Hepatocyte (in vitro differentiated cells): ENCODE measurements at regions not wholly inside any gene's neighbourhood (a gene's known extent, or its start where the extent isn't known, plus 50 kb on each side); places are given as distances from the start of the nearest gene placed in this dataset.

Experiments used
- DNase-seq: peaks from one replicate; pipeline ENCODE4 v3.0.0-alpha.2; 2016; ENCODE audit warnings: low spot score
- H2AFZ ChIP-seq: fragments of 200-600 bp; sonication (generic); 2 replicates; pipeline ENCODE4 v1.6.0; 2016; ENCODE audit warnings: antibody characterized with exemption, mild to moderate bottlenecking
- H3K27ac ChIP-seq: fragments of 200-600 bp; sonication (generic); 2 replicates; pipeline ENCODE4 v1.5.1; 2016; ENCODE audit warnings: mild to moderate bottlenecking
- H3K27me3 ChIP-seq: fragments of 200-600 bp; sonication (generic); 2 replicates; pipeline ENCODE4 v1.6.1; 2016
- H3K36me3 ChIP-seq: fragments of 200-600 bp; sonication (generic); replicated peaks from 2 replicates; pipeline ENCODE4 v1.5.1; 2016; ENCODE audit warnings: low read depth; ENCODE audit not compliant: insufficient read depth
- H3K4me1 ChIP-seq: fragments of 200-600 bp; sonication (generic); 2 replicates; pipeline ENCODE4 v1.5.1; 2016; ENCODE audit warnings: mild to moderate bottlenecking, moderate library complexity; ENCODE audit not compliant: insufficient read depth
- H3K4me2 ChIP-seq: fragments of 200-600 bp; sonication (generic); 2 replicates; pipeline ENCODE4 v1.6.0; 2016
- H3K4me3 ChIP-seq: fragments of 200-600 bp; sonication (generic); 2 replicates; pipeline ENCODE4 v1.5.1; 2016; ENCODE audit warnings: mild to moderate bottlenecking
- H3K79me2 ChIP-seq: fragments of 200-600 bp; sonication (generic); 2 replicates; pipeline ENCODE4 v1.6.0; 2017; ENCODE audit warnings: mild to moderate bottlenecking
- H3K9me2 ChIP-seq: fragments of 200-600 bp; sonication (generic); replicated peaks from 2 replicates; pipeline ENCODE4 v1.6.0; 2017; ENCODE audit warnings: mild to moderate bottlenecking; ENCODE audit not compliant: insufficient read depth
- H3K9me3 ChIP-seq: fragments of 200-600 bp; sonication (generic); 2 replicates; pipeline ENCODE4 v1.5.1; 2016; ENCODE audit warnings: low read depth, mild to moderate bottlenecking
- H4K20me1 ChIP-seq: fragments of 200-600 bp; sonication (generic); 2 replicates; pipeline ENCODE4 v1.6.0; 2016; ENCODE audit warnings: mild to moderate bottlenecking; ENCODE audit not compliant: insufficient read depth, poor library complexity, severe bottlenecking
- EZH2 ChIP-seq: fragments of 200-600 bp; sonication (generic); IDR thresholded peaks from 2 replicates; pipeline ENCODE4 v1.6.1; 2016; ENCODE audit warnings: antibody characterized with exemption, mild to moderate bottlenecking, borderline replicate concordance
- EZH2phosphoT487 ChIP-seq: fragments of 200-600 bp; sonication (generic); IDR thresholded peaks from one replicate; pipeline ENCODE4 v1.6.1; 2018; ENCODE audit warnings: antibody characterized with exemption, mild to moderate bottlenecking, low read depth, moderate library complexity; ENCODE audit not compliant: unreplicated experiment, severe bottlenecking
- WGBS: methylation state at CpG from one replicate; pipeline ENCODE4 v1.1.6; 2016; ENCODE audit warnings: low lambda C conversion rate; ENCODE audit errors: missing lambda C conversion rate; 5-methylcytosine and 5-hydroxymethylcytosine counted together
- TF ChIP-seq, protein P1 (sequence below): fragments of 200-600 bp; sonication (generic); IDR thresholded peaks from 2 replicates; pipeline ENCODE4 v1.5.1; 2016; ENCODE audit warnings: antibody characterized with exemption, mild to moderate bottlenecking; ENCODE audit not compliant: poor library complexity

GRCh38 chr14:39681782-39682399 lies 249.7 kb upstream of the FBXO33 start:
- TF ChIP-seq EZH2phosphoT487 (no peak), EZH2 (no peak)
- TF ChIP-seq, protein P1, sequence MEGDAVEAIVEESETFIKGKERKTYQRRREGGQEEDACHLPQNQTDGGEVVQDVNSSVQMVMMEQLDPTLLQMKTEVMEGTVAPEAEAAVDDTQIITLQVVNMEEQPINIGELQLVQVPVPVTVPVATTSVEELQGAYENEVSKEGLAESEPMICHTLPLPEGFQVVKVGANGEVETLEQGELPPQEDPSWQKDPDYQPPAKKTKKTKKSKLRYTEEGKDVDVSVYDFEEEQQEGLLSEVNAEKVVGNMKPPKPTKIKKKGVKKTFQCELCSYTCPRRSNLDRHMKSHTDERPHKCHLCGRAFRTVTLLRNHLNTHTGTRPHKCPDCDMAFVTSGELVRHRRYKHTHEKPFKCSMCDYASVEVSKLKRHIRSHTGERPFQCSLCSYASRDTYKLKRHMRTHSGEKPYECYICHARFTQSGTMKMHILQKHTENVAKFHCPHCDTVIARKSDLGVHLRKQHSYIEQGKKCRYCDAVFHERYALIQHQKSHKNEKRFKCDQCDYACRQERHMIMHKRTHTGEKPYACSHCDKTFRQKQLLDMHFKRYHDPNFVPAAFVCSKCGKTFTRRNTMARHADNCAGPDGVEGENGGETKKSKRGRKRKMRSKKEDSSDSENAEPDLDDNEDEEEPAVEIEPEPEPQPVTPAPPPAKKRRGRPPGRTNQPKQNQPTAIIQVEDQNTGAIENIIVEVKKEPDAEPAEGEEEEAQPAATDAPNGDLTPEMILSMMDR = no peak
- no peaks in the 10 kb centered on the region for H3K27me3 ChIP-seq
- no peak overlapping the region for H3K4me2 ChIP-seq
- H3K36me3 ChIP-seq = no peaks in the 10 kb centered on the region
- no peaks in the 10 kb centered on the region for H3K4me1 ChIP-seq
- H4K20me1 ChIP-seq = no peaks in the 10 kb centered on the region
- no peak for DNase-seq
- H3K9me3 ChIP-seq = no peaks in the 10 kb centered on the region
- no peak overlapping the region for H2AFZ ChIP-seq
- 63% methylated on average over 4 of the region's 4 CpGs for WGBS
- H3K9me2 ChIP-seq = no peaks in the 10 kb centered on the region
- H3K4me3 ChIP-seq = no peak overlapping the region
- H3K27ac ChIP-seq = no peak overlapping the region
- H3K79me2 ChIP-seq = no peaks in the 10 kb centered on the region

DNA sequence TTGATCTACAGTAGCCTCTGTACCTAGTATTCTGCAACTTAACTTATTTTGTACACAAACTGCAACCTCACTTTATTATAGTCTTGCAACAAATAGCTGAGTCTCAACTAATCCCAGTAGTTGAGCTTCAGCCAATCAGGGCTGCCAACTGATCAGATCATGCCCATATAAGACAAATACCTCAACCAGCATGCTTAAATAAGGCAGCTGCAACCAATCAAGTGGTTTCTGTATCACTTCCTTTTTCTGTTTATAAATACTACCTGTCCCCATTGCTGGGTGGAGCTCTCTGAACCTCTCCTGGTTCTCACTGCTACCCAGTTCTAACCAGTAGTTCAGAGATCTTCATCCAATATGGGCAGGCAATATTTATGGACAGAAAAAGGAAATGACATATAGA lies 248.5 kb upstream of the FBXO33 start:
- H3K27me3 ChIP-seq = no peaks in the 10 kb centered on the region
- H4K20me1 ChIP-seq = no peaks in the 10 kb centered on the region
- H3K4me2 ChIP-seq = no peak overlapping the region
- no peak for DNase-seq
- H3K79me2 ChIP-seq = no peaks in the 10 kb centered on the region
- no peak overlapping the region for H3K27ac ChIP-seq
- no peaks in the 10 kb centered on the region for H3K9me2 ChIP-seq
- H3K4me1 ChIP-seq = no peaks in the 10 kb centered on the region
- TF ChIP-seq EZH2phosphoT487 (no peak), EZH2 (no peak)
- TF ChIP-seq, protein P1 = no peak
- no peak overlapping the region for H2AFZ ChIP-seq
- no peak overlapping the region for H3K4me3 ChIP-seq
- H3K9me3 ChIP-seq = no peaks in the 10 kb centered on the region
- H3K36me3 ChIP-seq = no peaks in the 10 kb centered on the region

DNA sequence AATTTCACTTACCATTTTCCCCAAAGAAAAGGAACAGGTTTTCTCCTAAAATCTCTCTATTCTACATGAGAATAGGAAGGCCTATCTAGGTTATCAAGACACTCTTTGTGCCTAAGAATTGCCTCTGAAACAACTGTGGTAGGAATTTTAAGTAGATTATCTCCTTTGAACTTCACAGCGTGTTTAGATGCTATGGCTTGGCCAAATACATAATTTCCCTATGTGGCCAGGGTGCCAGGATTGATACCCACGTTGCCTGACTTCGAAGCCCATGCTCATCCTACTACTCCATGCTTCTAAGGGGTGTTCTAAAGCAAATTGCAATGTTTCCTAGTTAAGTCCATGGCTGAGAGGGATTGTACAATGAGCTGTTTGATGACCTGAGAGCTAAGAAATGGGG lies 241.5 kb upstream of the FBXO33 start:
- no peak for DNase-seq
- TF ChIP-seq, protein P1 = no peak
- no peak for TF ChIP-seq EZH2phosphoT487
- TF ChIP-seq EZH2 = no peak
- Histone ChIP-seq H3K36me3 (no peaks in the 10 kb centered on the region), H3K9me2 (no peaks in the 10 kb centered on the region), H3K4me2 (no peak overlapping the region), H3K4me3 (no peak overlapping the region), H2AFZ (no peak overlapping the region), H3K9me3 (no peaks in the 10 kb centered on the region), H3K27me3 (no peaks in the 10 kb centered on the region), H4K20me1 (no peaks in the 10 kb centered on the region), H3K79me2 (no peaks in the 10 kb centered on the region), H3K4me1 (no peaks in the 10 kb centered on the region), H3K27ac (no peak overlapping the region)
- WGBS = 59% methylated on average over 3 of the region's 3 CpGs
